GM19395 (cell line): ENCODE measurements at regions not wholly inside any gene's neighbourhood (a gene's known extent, or its start where the extent isn't known, plus 50 kb on each side); places are given as distances from the start of the nearest gene placed in this dataset.

Source experiments
- ATAC-seq: cut with Tn5 transposase; IDR thresholded peaks from one replicate; pipeline ENCODE4 v1.9.1; 2021; ENCODE audit warnings: mild to moderate bottlenecking, moderate library complexity; ENCODE audit not compliant: unreplicated experiment

DNA sequence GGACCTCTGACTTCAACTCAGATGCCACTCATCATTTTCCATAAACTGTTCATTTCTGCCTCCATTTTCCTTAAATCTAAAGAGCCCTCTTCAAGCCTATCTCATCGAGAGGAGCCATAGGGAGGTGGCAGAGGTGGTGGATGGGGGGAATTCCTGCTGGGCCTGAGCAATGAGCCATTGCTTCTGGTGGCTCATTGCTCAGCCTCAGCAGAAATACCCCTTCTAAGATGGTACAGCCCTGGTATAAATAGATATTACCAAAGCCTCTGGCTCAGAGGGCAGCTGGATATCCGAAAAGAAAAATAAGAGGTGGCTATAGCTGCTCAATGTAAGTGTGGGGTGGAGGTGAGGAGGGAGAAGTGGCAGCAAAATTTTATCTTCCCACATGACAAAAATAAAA is 313.5 kb downstream of the CAAP1 start:
- no peak for ATAC-seq

DNA sequence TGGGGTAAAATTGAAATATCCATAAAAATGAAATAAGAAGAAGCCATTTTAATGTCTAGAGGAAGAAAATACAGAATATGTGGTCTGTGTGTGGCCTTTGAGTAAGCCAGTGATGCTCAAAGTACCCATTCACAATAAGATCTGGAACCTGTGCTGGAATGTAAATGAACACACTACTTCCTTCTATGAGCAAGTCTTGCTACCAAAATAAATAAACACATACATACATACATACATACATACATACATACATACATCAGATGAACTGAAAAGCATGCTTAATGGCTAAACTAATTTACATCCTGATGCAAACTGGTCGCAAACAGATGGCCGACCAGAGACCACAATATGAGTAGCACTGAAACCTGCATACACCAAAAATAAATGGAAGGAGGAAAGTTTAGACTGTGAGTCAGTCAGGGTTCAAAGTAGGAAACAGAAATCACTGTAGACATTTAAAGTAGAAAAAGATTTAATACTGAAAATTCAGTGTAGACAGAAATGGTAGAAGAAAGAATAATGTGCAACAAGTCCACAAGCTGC is 317.6 kb downstream of the CAAP1 start:
- no peak for ATAC-seq

DNA sequence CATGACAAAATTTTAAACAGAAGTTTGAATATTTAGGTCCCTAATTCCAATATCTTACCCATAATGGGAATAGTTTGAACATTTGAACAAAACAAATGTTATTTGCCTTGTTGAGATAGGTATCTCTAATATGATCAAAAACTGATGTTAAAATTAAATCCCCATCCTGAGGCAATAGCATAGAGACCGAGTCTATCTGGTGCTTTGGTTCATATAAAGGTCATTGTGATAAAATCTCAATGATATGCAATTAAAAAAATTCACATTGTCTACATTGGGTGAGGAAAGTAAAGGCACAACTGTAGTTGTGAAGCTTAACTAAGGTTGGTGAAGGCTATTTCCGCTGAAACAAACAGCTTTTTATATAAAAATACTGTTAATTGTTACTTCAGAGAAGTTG is 318.3 kb downstream of the CAAP1 start:
- no peak for ATAC-seq

DNA sequence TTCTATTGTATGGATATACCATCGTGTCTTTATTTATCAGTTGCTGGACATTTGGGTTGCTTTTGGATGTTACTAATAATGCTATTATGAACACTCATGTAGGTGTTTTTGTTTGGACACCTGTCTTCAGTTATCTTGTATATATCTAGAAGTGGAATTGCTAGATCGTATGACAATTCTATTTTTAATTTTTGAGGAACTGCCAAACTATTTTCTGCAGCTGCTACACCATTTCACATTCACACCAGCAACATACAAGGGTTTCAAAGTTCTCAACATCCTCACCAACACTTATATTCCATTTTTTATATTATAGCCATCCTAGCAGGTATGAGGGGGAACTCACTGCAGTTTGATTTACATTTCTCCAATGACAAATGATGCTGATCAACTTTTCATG is 324.6 kb downstream of the CAAP1 start:
- ATAC-seq, result no peak

DNA sequence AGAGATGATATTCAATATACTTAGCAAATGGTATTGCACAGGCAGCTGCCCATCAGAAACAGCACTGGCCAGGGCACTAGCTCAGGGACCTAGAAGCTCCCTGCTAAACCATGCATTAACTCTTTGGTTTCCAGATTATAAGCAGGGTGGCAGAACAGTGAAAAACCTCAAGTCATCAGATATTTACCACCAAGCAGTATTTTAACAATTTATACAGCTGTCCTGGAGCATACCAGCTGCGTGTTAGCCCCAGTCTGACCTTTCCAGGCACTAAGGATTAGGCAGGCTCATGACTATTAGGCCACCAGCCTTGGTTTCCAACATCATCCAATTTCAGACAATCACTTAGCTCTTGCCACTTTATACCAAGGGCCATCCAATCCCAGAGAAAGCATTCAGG is 326.5 kb downstream of the CAAP1 start:
- ATAC-seq, result no peak

DNA sequence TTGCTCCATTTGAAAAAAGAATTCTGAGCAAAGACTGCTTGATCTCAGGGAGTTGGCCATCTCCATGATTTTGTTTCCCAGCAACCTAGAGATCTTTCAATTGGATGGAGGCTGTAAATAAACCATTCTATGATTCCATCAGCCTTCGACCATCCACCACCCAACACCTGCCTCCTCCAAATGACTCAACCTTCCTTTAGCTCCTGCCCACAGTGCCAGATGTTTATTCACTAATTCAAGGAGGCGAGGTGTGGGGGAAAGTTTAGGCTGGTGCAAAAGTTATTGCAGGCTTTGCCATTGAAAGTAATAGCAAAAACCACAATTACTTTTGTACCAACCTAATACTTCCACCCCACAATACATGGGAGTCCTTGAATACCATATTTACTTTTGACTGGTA is 327.5 kb downstream of the CAAP1 start:
- ATAC-seq, result no peak

DNA sequence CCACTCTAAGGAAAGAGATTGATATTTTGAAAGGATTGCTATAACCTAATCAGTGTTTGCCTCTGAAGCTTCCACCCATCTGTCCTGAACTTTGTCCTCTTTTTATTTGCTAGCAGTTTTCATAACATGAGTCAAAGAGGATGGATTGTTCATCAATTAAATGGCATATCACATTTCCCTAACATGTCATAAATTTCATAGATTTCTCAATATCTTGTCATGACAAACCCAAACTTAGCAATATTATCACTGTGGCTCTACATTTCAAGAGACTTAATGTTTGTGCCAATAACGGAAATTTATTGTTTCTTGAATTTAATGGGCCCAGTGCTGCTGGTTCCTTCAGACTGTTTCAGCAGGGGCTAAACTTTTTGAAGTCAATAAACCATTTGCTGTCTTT is 330.3 kb downstream of the CAAP1 start:
- no peak for ATAC-seq

DNA sequence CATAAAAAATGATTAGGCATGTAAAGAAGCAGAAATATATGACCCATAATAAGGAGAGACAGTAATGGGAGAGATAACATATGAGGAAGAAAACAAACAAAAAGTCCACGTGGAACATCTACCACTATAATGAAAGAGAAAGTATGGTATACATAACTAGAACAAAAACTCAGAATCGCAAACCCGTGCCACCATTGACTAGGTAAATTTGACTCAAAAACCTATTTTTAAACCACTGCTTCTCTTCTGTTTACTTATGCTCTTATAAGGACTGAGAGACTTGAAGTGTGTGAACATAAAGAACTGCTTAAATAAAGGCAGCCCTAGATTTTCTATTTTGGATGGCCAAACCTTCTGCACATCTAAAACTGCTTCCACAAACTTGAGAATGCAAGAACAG is 330.7 kb downstream of the CAAP1 start:
- ATAC-seq, result no peak

DNA sequence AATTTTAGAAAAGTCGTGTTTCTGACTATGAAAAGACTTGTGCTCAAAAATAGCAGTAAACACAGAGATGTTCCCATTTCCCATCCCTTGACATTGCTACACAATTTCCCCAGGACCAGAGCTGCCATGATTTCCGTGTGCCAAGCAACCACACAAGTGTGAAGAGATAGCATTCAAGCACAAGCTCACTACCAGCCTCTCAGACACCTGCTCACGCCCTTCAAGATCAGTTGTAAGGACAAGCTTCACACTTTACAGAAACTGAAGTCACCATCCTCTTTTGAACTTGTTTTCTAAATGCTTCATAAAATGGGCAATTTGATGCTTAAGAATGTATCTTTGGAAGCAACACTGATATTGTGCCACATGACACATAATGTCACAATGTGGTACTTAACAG is 333.1 kb downstream of the CAAP1 start:
- ATAC-seq, result no peak

DNA sequence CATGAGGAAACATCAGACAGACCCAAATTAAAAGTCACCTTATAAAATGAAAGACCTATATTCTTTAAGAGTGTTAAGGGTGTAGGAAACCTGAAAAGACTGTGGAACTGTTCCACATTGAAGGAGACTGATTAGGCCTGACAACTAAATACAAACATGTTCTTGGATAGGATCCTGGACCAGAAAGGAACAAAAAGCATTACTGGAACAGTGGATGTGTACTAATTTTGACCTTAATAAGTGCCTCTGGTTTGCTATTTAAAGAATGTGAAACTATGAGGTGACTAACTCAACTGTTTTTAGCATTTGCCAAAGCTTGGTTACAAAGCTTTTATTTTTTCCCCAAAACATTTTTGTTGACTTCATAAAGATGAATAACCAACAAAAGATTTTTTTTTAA is 340.6 kb downstream of the CAAP1 start:
- no peak for ATAC-seq

DNA sequence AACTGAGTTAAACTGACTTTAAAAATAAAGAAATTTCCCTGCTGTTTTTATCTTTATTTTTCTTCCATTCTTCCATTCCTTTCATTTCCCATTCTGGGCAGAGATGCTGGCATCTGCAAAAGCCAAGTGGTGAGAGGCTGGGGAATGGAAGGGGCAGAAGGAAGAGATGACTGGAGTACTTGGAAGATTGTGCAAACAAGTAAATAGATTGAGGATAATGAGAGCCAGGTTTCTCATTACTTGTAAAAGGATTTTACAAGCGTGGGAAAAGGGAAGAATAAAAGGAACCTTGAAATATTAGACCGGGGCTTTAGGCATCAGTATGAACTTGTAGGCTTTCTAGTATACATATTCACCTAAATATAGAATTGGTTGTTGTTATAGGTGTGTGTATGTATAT is 341.2 kb downstream of the CAAP1 start:
- no peak for ATAC-seq

DNA sequence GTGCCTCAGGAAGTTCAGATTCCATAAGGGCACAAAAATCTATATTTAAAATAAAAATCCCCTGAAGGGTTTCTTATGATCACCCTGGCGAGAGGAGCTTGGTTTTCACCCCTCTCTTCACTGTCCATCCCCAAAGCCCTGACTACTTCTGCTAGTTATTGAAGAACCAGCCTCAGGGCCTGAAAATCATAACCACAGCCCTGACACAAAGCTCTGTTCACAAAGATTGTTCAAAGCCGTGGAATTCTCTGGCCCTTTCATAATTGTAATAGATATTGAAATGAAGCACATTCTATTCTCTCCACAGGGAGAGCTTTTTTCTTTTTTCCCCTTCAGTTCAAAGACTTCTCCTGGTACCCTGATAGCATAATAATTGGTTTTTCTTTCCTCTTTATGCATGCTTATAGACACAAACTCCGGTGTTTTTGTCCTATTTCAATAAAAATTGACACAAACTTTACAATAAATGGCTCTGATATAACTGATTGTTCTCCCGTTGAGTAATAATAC is 343.8 kb downstream of the CAAP1 start:
- no peak for ATAC-seq

DNA sequence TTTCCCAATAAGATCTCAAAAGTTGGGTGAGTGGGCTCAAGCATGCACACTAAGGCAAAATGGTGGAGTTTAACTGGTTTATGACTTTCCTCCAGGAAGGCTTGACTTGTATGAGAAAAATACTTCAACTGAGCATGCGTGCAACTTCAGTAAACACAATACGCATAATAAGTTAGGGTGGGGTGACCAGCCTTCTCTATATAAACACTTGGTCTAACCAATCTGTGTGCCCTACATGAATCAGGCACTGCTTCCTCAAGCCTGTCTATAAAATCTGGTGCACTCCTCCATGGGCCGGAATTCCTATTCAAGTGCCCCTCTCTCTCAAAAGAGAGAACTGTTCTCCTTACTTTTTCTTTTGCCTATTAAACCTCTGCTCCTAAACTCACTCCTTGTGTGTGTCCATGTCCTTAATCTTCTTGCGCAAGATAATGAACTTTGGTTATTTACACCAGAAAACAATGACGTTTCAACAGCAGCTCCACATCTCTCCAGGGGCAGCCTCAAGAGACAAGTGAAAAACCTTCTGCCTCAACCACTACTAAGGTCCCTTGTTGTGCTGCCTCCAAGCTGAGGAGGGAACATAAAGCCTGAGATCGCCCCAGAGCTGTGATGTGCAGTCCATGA is 352.6 kb downstream of the CAAP1 start:
- ATAC-seq, result no peak

DNA sequence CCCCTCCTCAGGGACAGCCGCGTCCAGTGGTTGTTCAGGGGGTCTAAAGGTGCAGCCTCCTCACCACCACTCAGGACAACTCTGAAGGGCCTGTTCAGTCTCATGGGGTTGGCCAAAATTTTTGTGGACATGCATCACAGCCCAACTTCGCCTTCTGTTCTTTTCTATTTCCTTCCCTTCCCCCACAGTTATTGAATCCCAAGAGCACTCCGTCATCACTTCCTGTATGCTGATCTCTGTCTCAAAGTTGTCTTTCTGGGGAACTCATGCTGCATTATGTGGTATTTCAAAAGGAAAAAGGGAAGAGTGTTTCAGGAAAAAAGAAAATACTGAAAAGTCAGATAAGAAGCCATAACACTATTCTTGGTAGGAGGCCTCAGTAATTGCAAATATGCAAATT is 355.4 kb downstream of the CAAP1 start:
- ATAC-seq, result no peak

DNA sequence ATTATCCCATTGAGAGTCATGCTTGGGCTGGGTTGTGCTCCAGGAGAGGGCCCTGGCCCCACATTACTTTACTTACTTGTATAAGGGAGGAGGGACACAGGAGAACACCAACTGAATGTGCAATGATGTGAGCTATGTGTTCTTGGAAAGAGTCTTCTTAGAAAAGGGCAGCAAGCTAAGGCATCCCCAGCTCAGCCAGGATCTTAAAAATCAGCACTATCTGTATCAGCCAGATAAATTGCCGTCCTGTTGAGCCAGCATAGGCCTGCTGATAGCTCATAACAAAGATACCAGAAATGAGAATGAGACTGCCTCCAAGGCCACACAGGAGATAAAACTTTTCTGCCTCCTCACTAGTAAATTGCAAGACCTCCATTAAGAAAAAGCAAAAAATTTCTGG is 357.5 kb downstream of the CAAP1 start:
- no peak for ATAC-seq

DNA sequence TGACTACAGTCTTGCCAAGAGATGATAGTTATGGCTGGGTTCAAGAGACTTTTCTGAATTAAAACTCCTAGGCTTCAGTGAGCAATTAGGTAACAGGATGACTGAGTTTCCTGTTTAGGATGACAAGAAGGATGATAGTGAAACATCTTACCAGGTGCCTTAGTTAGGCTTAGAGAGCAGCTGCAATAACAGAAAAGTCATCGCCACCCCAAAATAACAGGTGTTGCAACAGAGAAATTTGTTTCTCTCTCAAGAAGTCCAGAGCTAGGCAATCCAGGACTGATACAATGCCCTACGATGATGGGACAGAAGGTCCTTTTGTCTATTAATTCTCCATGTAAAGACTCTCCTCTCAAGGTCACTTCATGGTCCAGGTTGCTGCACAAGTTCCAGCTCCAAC is 361.8 kb downstream of the CAAP1 start:
- ATAC-seq, result no peak

DNA sequence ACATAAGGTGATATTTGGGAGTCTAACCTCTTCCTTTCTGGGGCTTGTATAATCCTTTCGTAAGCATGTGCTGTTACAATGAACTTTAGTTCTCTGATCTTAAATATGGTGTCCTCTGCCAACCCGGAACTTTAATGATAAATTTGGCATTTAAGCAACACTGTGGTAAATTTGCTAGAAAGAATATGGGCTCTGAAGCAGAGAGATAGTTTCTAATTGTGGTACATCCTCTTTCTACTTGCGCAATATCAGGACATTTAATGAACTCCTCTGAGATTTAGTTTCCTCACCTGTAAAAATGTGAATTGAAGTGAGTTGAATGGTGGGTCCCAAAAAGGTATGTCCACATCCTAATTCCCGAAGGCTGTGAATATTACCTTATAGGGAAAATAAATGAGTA is 364.7 kb downstream of the CAAP1 start:
- ATAC-seq, result no peak

DNA sequence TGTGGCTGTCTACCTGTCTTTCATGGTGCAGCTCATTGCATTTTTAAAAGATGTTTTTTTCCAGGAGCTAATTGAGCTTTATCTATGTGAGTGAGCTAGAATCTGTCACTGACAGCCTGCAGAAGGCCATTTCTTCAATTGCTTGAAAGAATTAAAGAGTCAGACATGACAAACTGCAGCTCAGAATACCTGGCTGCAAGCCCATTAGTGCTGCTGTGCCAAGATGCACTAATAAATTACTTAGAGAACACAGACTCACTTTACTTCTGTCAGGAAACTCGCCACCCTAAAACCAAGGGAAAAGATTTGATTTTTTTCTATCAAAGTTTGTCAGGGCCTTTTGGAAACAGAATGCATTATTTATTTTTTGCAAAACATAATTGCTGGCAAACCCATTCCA is 368.3 kb downstream of the CAAP1 start:
- no peak for ATAC-seq

DNA sequence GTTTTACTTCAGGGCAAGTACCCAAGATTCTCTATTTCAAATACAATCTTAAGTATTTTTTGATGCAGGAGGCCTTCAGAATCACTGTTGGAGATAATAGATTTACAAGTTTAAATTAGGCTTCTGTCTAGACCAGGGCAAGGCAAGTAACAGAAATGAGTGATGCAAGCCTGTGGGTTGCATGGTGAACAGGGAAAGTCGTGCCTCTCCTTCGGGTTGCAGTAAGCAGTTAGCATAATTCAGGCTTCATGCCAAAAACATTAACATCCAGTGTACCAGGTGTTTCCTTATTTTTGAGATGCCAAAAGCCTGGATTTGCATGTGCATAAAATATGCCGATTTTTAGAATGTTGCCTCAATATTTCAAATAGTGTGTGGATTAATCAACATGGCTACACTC is 369.0 kb downstream of the CAAP1 start:
- ATAC-seq, result no peak

DNA sequence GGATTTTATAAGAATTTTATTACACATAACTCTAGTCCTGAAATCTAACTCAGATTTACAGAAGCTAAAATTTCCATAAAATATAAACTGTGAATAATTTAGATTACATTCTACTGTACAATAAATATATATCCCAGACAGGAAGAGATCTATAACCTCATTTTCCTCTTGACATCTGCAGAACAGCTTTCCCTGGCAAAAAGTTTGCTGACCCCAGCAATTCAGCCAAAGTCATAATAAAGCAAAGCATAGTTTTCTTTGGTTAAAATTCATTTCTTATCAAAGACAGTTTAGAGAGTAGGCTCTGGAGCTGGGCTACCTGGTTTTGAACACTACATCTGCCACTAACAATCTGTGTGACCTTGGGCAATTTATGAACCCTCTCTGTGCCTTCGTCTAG is 372.5 kb downstream of the CAAP1 start:
- no peak for ATAC-seq

DNA sequence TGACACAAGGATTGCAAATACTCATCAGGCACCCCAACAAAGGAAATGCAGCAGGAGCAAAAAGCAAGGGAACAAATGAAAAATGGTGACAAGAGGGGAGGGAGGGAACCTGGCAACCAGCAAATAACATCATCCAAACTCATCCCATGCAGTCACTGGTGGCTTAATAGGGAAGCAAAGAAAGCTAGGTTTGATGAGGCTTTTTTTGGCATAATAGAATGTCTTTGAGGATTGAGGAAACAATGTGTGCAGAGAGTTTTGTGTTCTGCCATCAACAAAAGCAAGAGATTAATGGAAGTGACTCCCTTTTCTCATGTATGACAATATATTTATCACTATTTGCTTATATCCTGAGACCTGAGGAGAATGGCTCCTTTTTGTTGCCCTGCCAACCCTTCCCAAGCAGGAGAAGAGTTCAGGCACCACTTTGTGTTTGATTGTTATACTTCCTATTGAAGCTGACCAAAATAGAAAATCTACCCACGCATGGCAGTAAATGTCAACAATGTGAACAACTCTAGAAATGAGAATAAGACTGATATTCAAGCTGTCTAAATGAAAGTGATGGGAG is 375.7 kb downstream of the CAAP1 start:
- no peak for ATAC-seq

DNA sequence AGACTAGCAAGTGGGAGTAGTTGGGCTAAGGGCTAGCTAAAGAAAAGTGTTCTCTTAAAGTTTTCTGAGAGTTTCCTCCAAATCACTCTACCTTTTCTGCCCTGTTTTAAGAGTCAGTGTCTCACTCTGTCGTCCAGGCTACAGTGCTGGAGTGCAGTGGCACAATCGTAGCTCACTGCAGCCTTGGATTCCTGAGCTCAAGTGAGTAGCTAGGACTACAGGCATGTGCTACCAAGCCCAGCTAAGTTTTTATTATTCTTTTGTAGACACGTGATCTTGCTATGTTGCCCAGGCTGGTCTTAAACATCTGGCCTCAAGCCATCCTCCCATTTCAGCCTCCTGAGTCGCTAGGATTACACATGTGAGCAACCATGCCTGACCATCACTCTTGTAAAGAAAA is 378.9 kb downstream of the CAAP1 start:
- ATAC-seq, result no peak

DNA sequence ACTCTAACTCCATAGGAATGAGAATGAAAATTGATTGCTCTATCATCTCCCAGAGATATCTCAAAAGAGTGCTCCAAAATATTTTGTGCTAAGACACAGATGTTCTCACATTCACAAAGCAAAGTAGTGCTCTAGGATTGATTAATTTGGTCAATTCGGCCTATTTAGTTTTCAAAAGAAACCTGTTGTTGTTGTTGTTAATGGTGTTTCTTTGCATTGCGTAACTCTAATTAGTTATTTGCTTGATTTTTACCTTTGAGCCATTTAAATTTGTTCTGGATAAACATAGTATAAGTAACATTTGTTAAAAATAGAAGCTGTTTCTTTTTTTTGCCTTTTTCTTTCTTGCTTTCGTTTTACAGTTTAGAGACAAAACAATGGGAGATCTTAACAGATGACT is 382.5 kb downstream of the CAAP1 start:
- ATAC-seq, result no peak
